ENCODE measurements at regions not wholly inside any gene's neighbourhood (a gene's known extent, or its start where the extent isn't known, plus 50 kb on each side); places are given as distances from the start of the nearest gene placed in this dataset.
"Not testable (repeated sequence)": the region's sequence is repeated elsewhere in the genome, so short reads cannot be mapped to it uniquely, and the experiment has no call there.

DNA sequence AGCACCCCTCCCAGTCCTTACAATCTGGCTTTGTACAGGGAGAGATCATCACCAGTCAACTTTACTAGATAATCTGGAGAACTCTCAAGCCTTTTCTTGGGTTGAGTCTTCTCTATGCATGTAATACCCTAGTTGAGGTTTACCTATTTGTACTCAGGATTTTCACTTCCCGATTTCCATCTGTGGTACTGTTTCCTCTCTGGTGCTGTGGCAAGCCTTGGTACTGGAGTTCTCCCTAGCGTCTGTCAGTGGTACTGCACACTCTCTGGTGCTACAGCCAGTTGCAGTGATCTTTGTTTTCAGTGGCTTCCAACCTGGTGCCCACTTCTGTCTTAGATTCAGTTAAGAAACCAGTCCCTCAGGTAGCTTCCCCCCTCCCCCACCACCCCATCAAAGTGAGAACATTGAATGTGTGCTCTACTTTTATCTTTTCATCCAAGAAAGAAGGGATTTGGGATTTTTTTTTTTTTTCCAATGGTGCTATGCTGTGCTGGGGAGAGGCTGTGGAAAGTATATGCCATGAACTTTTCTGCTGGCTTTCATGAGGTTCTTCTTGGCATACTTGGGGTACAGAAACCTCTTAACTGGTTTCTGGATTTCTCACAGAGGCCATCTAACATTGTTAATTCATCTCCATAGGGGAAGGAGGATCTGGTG, 69.4 kb upstream of the EVL start:
- peak; percentile 20 to 43 for DNase-seq (ENCODE audit: low read depth in 2 of 2)

DNA sequence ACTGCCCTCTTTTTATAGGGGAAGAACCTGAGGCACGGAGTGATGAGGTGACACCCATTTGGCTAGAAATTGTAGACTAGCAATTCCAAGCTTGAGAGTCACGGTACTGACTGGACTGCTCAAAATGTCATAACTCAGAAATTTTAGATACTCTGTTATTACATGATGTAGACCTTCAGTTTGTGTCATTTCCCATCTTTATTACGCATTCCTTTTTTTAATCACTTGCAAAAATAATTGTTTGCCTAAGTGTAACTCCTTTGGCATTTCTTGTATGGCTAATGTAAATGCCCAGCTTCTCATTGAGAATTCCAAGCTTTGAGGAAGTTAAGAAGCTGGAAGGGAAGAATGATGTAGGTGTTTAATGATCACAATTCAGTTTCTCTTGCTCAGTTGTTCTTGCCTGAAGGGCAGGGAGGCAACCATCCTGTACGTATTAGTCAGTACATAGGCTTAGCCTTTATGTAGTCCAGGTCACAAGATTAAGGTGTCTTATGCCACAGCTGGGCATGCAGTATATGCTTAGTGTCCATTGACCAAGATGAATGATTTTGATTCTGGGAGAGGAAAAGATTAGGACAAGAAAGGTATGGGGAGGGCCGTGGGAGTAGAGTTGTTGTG, 68.2 kb upstream of the EVL start:
- DNase-seq (ENCODE audit: low read depth in 2 of 2) = no peak

DNA sequence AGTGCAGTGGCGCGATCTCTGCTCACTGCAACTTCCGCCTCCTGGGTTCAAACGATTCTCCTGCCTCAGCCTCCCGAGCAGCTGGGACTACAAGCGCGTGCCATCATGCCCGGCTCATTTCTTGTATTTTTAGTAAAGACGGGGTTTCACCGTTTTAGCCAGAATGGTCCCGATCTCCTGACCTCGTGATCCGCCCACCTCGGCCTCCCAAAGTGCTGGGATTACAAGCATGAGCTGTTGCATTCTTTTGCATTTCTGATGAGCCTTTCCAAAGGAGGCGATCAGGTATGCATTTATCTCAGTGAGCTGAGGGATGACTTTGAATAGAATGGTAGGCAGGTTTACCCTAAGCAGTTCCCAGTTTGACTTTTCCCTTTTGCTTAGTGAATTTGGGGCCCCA, 64.8 kb upstream of the EVL start:
- DNase-seq (ENCODE audit: low read depth in 2 of 2) = not testable (repeated sequence)

DNA sequence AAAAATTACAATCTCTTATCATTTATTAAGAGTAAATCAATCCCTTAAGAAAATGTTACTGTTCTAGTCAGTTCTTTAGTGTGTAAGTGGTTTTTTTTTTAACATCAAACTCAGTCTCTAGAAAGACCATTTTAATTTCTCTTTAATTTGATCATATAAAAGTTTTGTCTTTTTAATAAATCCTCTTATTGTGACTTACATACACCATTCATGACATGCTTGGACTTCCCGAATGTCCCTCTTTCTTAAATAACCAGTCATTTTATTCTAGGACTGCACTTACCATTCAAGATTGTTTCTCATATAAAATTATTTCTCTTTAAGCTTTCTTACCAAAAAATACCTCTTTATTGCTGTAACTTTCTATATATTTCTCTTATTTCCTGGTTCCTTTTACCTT, 60.8 kb upstream of the EVL start:
- DNase-seq (ENCODE audit: low read depth in 2 of 2) = no peak

DNA sequence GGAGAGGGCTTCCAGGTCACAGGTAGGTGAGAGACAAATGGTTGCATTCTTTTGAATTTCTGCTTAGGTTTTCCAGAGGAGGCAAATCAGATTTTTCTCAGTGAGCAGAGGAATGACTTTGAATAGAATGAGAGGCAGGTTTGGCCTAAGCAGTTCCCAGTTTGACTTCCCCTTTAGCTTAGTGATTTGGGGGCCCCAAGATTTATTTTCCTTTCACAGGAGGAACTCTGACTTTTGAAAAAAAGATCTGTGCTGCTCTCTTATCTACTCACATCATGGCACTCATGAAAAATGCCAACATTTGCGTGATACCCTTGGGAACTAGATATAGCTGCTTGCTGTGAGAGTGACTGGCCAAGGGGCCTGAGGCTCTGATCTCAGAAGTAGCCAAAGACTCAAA, 58.0 kb upstream of the EVL start:
- no peak for DNase-seq (ENCODE audit: low read depth in 2 of 2)

DNA sequence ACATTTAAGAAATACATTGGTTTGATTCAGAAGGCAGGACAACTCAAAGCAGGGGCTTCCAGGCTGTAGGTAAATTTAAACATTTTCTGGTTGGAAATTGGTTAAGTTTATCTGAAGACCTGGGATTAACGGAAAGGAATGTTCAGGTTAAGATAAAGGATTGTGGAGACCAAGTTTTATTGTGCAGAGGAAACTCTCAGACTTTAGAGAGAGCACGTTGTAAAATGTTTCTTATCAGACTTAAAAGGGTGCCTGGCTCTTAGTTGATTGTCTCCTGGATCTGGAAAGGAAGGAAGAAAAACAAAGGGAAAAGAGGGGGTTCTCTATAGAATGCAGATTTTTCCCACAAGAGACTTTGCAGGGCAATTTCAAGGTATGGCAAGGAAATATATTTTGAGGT, 55.4 kb upstream of the EVL start:
- DNase-seq (ENCODE audit: low read depth in 2 of 2) = not testable (repeated sequence)

DNA sequence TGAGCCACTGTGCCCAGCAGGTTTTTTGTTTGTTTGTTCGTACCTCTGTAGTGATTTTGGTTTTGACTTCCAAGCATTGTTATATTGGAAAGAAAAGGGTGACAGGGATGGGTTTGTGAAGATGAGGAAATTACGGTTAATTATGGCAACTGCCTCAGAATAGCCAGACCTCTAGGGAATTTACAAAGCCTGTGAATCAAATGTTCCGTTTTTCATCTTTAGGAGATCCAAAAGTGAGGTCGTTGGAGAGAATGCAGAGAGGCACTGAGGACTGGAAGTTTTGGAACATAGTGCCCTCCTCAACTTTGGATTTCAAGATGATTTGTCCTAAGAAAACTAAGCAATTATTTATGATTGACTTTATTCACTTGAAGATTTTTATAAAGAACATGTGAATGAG, 54.5 kb upstream of the EVL start:
- no peak for DNase-seq (ENCODE audit: low read depth in 2 of 2)

DNA sequence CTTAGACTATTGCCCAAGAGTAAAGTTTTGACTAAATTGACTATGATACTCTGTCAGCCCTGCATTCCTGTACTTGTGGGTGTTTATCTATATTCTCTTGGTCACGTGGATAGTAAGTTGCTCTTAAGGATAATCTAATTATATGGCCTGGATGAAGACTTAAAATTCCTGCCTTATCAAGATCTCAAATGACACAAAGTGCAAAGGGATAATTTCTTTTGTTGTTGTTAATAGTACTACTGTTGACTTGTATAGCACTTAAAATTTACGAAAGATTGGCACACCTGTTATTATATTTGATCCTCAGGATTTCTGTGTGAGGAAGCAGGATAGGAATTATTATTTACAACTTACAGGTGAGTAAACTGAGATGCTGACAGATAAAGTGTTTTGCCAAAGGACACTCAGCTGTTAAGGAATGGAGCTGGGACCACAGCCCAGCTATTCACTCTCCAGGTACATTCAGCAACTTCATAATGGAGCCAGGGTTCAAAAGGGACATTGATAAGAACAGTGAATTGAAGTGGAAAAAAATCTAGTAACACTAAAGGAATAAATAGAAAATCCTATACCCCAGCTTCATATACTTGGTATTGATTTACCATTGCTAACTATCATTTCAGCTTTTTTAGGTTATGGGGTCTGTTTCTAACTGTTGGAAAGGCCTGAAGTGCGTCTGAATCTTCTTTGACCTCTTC, 53.4 kb upstream of the EVL start:
- DNase-seq (ENCODE audit: low read depth in 2 of 2) = no peak

DNA sequence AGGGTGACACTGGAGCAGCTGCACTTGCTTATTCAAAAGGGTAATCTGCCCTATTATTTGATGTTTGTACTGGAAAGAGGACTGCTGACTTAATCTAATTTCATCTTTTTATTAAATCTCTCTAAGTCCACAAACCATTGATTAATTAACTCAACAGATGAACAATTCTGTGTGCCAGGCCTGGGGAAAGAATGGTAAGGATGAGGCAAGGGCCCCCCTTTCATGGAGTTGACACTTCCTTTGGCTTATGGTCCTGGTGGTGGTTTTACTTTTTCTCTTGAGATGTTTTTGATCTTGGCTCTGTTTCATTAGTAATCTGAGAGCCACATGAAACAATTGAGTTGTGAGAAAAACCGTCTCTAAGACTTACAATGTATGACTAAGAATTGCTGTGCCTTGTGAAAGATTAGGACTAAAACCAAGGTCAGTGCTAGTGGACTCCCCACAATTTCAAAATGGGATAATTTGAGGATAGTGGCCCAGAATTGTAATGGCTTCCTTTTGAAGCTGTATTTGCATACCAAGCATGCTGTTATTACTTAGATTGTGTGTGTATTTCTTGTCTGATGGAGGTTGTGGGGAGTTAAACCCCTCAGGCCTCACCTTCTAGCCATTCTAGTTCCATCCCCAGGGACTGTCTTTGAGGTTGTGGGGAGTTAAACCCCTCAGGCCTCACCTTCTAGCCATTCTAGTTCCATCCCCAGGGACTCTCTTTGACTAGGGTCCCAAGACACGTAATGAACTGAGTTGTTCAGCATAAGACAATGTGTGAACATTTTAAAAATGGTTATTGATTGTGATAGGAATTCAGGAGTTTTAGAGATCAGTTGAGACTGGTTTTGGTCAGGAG, 52.5 kb upstream of the EVL start:
- no peak for DNase-seq (ENCODE audit: low read depth in 2 of 2)

DNA sequence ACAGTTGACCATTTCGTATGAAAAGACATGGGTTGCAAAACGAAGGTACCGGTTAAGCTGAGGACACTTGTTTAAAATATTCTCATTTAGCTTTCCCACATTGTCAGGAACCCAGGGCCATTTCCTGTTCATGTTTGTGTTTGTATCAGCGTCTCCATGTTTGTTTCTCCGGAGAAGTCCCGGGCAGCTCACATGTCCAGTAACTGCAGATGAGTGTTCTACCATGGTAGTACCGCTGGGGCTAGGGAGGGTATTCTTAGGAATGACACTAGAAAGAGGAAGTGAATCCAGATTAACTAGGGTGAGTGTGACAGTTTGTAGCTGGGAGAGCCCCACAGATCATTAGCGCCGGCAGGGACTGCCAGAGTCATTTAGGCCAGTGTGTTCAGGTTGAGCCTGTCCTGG, 50.0 kb upstream of the EVL start:
- no peak for DNase-seq (ENCODE audit: low read depth in 2 of 2)
